ENCODE measurements at regions not wholly inside any gene's neighbourhood (a gene's known extent, or its start where the extent isn't known, plus 50 kb on each side); places are given as distances from the start of the nearest gene placed in this dataset.

- Mint-ChIP-seq H3K4me1 (peaks cover 4% of the 10 kb centered on the region), H3K36me3 (no peaks in the 10 kb centered on the region), H3K27me3 (no peaks in the 10 kb centered on the region), H3K27ac (no peak overlapping the region), H3K4me3 (no peak overlapping the region), H3K9me3 (peaks cover 4% of the 10 kb centered on the region)
- DNase-seq (no peak), ATAC-seq (ENCODE audit: low read depth) (no peak)
- POLR2A ChIA-PET = no interaction called here
Measured at GRCh38 chr6:79330704-79331103, 96.2 kb upstream of the HMGN3 start.

- H3K9me3 Mint-ChIP-seq = peaks cover 3% of the 10 kb centered on the region
- POLR2A ChIA-PET = no interaction called here
- DNase-seq = no peak
- no peaks in the 10 kb centered on the region for H3K4me1 Mint-ChIP-seq
- no peak overlapping the region for H3K27ac Mint-ChIP-seq
- H3K36me3 Mint-ChIP-seq = no peaks in the 10 kb centered on the region
- no peak for ATAC-seq (ENCODE audit: low read depth)
- peaks cover 4% of the 10 kb centered on the region for H3K27me3 Mint-ChIP-seq
- H3K4me3 Mint-ChIP-seq = no peak overlapping the region
Measured at GRCh38 chr6:79313254-79313653, 78.8 kb upstream of the HMGN3 start.

- ATAC-seq (ENCODE audit: low read depth) = no peak
- H3K36me3 Mint-ChIP-seq = no peaks in the 10 kb centered on the region
- H3K27ac Mint-ChIP-seq = no peak overlapping the region
- POLR2A ChIA-PET = no interaction called here
- H3K4me1 Mint-ChIP-seq = no peaks in the 10 kb centered on the region
- peaks cover 3% of the 10 kb centered on the region for H3K9me3 Mint-ChIP-seq
- no peak overlapping the region for H3K4me3 Mint-ChIP-seq
- peaks cover 5% of the 10 kb centered on the region for H3K27me3 Mint-ChIP-seq
- DNase-seq = no peak
Measured at GRCh38 chr6:79307321-79308036, 73.0 kb upstream of the HMGN3 start.

- no peak overlapping the region for H3K27ac Mint-ChIP-seq
- no peaks in the 10 kb centered on the region for H3K36me3 Mint-ChIP-seq
- ATAC-seq (ENCODE audit: low read depth) (no peak), DNase-seq (no peak)
- POLR2A ChIA-PET = no interaction called here
- no peak overlapping the region for H3K4me3 Mint-ChIP-seq
- H3K9me3 Mint-ChIP-seq = peaks cover under 1% of the 10 kb centered on the region
- no peaks in the 10 kb centered on the region for H3K4me1 Mint-ChIP-seq
- H3K27me3 Mint-ChIP-seq = peaks cover 5% of the 10 kb centered on the region
Measured at GRCh38 chr6:79305020-79305419, 70.5 kb upstream of the HMGN3 start.

- Mint-ChIP-seq H3K36me3 (no peaks in the 10 kb centered on the region), H3K4me1 (no peaks in the 10 kb centered on the region), H3K27ac (no peak overlapping the region), H3K9me3 (no peaks in the 10 kb centered on the region), H3K4me3 (no peak overlapping the region), H3K27me3 (peaks cover 5% of the 10 kb centered on the region)
- POLR2A ChIA-PET = no interaction called here
- DNase-seq (no peak), ATAC-seq (ENCODE audit: low read depth) (no peak)
Measured at GRCh38 chr6:79302341-79302740, 67.9 kb upstream of the HMGN3 start.

GRCh38 chr6:79301290-79301689, 66.8 kb upstream of the HMGN3 start:
- Mint-ChIP-seq H3K36me3 (no peaks in the 10 kb centered on the region), H3K4me3 (no peak overlapping the region), H3K9me3 (no peaks in the 10 kb centered on the region), H3K27me3 (peaks cover 5% of the 10 kb centered on the region), H3K27ac (no peak overlapping the region), H3K4me1 (no peaks in the 10 kb centered on the region)
- DNase-seq = no peak
- ATAC-seq (ENCODE audit: low read depth) = no peak
- POLR2A ChIA-PET = no interaction called here

GRCh38 chr6:79296211-79296610, 61.7 kb upstream of the HMGN3 start:
- POLR2A ChIA-PET = no interaction called here
- peaks cover 2% of the 10 kb centered on the region for H3K9me3 Mint-ChIP-seq
- no peaks in the 10 kb centered on the region for H3K36me3 Mint-ChIP-seq
- DNase-seq (no peak), ATAC-seq (ENCODE audit: low read depth) (no peak)
- H3K27ac Mint-ChIP-seq = no peak overlapping the region
- no peak overlapping the region for H3K4me3 Mint-ChIP-seq
- no peaks in the 10 kb centered on the region for H3K4me1 Mint-ChIP-seq
- no peaks in the 10 kb centered on the region for H3K27me3 Mint-ChIP-seq
